H1 (cell line): ENCODE measurements at regions not wholly inside any gene's neighbourhood (a gene's known extent, or its start where the extent isn't known, plus 50 kb on each side); places are given as distances from the start of the nearest gene placed in this dataset.

Experiments used
- CTCF ChIA-PET: fragments of 300-600 bp; sonication (Branson Sonifier 250); formaldehyde crosslinking; loops from one replicate; lab custom pipeline; 2021; ENCODE audit not compliant: partially characterized antibody; lab: Charles Lee
- POLR2A ChIA-PET: fragments of 300-600 bp; sonication (Branson Sonifier 250); formaldehyde crosslinking; loops from one replicate; lab custom pipeline; 2021; ENCODE audit warnings: inconsistent platforms; ENCODE audit not compliant: partially characterized antibody; lab: Charles Lee
- DNase-seq, 2 experiments: peaks; one replicate each; pipeline versions ENCODE4 v3.0.0 to v3.0.0-alpha.2; 2010 to 2022; ENCODE audit warnings: low spot score in 2 of 2, low read depth in 1 of 2, mixed read lengths in 1 of 2
- FAIRE-seq: peaks from 2 replicates; lab custom pipeline; 2011; peaks lifted over from hg19 to GRCh38; lab: Jason Lieb, UNC
- H2AFZ ChIP-seq: 2 replicates; pipeline ENCODE4 v1.8.1; 2012; ENCODE audit warnings: low read length, inconsistent platforms
- H2AK5ac ChIP-seq: 2 replicates; pipeline ENCODE4 v1.6.1; 2013; ENCODE audit warnings: low read depth, low read length
- H2BK120ac ChIP-seq: replicated peaks from 2 replicates; pipeline ENCODE3; 2013; ENCODE audit warnings: low read depth, low read length, inconsistent platforms
- H2BK12ac ChIP-seq: 2 replicates; pipeline ENCODE4 v1.6.1; 2013; ENCODE audit warnings: low read depth, low read length
- H2BK15ac ChIP-seq: 2 replicates; pipeline ENCODE4 v1.6.1; 2013; ENCODE audit warnings: low read length
- H2BK20ac ChIP-seq: 2 replicates; pipeline ENCODE4 v1.6.1; 2013; ENCODE audit warnings: low read length
- H2BK5ac ChIP-seq: 2 replicates; pipeline ENCODE4 v1.6.1; 2013; ENCODE audit warnings: low read depth, low read length
- H3K14ac ChIP-seq: 2 replicates; pipeline ENCODE4 v1.6.1; 2013; ENCODE audit warnings: inconsistent platforms; ENCODE audit not compliant: insufficient read length
- H3K18ac ChIP-seq: 2 replicates; pipeline ENCODE4 v1.6.1; 2013; ENCODE audit warnings: low read length; ENCODE audit errors: extremely low read depth
- H3K23ac ChIP-seq: 2 replicates; pipeline ENCODE4 v1.6.1; 2013; ENCODE audit warnings: inconsistent platforms; ENCODE audit not compliant: insufficient read length
- H3K23me2 ChIP-seq: 2 replicates; pipeline ENCODE4 v1.6.1; 2013; ENCODE audit warnings: low read depth, low read length
- H3K27ac ChIP-seq: 2 replicates; pipeline ENCODE4 v1.6.1; 2011; ENCODE audit warnings: low read depth, low read length, inconsistent platforms
- H3K27me3 ChIP-seq, 4 experiments: replicated peaks in 1 of 4; 1 replicate in 1 of 4; 2 replicates in 3 of 4; pipeline versions ENCODE4 v1.6.1 to v1.8.1; 2011 to 2013; ENCODE audit warnings: low read length in 3 of 4, mild to moderate bottlenecking in 3 of 4, inconsistent platforms in 2 of 4, mixed read lengths in 2 of 4, moderate library complexity in 1 of 4; ENCODE audit not compliant: control insufficient read depth in 3 of 4, insufficient read depth in 3 of 4; ENCODE audit errors: extremely low read depth in 1 of 4
- H3K36me3 ChIP-seq, 4 experiments: 2 replicates each; pipeline versions ENCODE4 v1.6.1 to v1.8.1; 2011 to 2013; ENCODE audit warnings: mild to moderate bottlenecking in 4 of 4, low read length in 3 of 4, moderate library complexity in 2 of 4, control low read depth in 1 of 4, inconsistent platforms in 1 of 4; ENCODE audit not compliant: insufficient read depth in 4 of 4, control insufficient read depth in 2 of 4
- H3K4ac ChIP-seq: replicated peaks from 2 replicates; pipeline ENCODE3; 2013; ENCODE audit warnings: low read length, low read depth, mixed read lengths, inconsistent platforms; ENCODE audit not compliant: insufficient read length
- H3K4me1 ChIP-seq, 4 experiments: replicated peaks in 1 of 4; 1 replicate in 1 of 4; 2 replicates in 3 of 4; pipeline versions ENCODE4 v1.6.1 to v1.8.1; 2011 to 2013; ENCODE audit warnings: low read length in 3 of 4, inconsistent platforms in 2 of 4, mixed read lengths in 1 of 4; ENCODE audit not compliant: insufficient read depth in 4 of 4, control insufficient read depth in 3 of 4
- H3K4me2 ChIP-seq, 2 experiments: 2 replicates each; pipeline versions ENCODE4 v1.6.1 to v1.8.1; 2011 to 2013; ENCODE audit warnings: low read depth in 2 of 2, low read length in 2 of 2, control low read depth in 1 of 2, inconsistent platforms in 1 of 2, mild to moderate bottlenecking in 1 of 2; ENCODE audit not compliant: insufficient read depth in 1 of 2
- H3K4me3 ChIP-seq, 4 experiments: fragments of 200-600, 300-600 bp in 1 of 4; sonication (generic), shearing (Covaris generic), sonication (Bioruptor Twin) in 1 of 4; 2 replicates each; pipeline versions ENCODE4 v1.5.1 to v1.8.1; 2011 to 2016; ENCODE audit warnings: low read length in 4 of 4, low read depth in 3 of 4, control low read depth in 2 of 4, inconsistent platforms in 2 of 4, mild to moderate bottlenecking in 2 of 4, mixed read lengths in 1 of 4, moderate library complexity in 1 of 4; ENCODE audit not compliant: insufficient read depth in 2 of 4; ENCODE audit errors: extremely low read depth in 1 of 4
- H3K56ac ChIP-seq: replicated peaks from 2 replicates; pipeline ENCODE3; 2013; ENCODE audit warnings: low read depth, mild to moderate bottlenecking, mixed read lengths, low read length, inconsistent platforms; ENCODE audit not compliant: insufficient read length
- H3K79me1 ChIP-seq: 2 replicates; pipeline ENCODE4 v1.6.1; 2013; ENCODE audit warnings: low read depth, low read length, control low read depth
- H3K79me2 ChIP-seq, 2 experiments: 2 replicates each; pipeline versions ENCODE4 v1.6.1 to v1.8.1; 2012 to 2013; ENCODE audit warnings: low read length in 2 of 2, mild to moderate bottlenecking in 2 of 2, inconsistent platforms in 1 of 2; ENCODE audit not compliant: insufficient read depth in 2 of 2, control insufficient read depth in 1 of 2
- H3K9ac ChIP-seq, 4 experiments: replicated peaks in 1 of 4; 1 replicate in 1 of 4; 2 replicates in 3 of 4; pipeline versions ENCODE4 v1.6.1 to v1.8.1; 2011 to 2013; ENCODE audit warnings: low read depth in 3 of 4, low read length in 3 of 4, control low read depth in 2 of 4, mild to moderate bottlenecking in 2 of 4, moderate library complexity in 2 of 4, inconsistent platforms in 1 of 4; ENCODE audit errors: extremely low read depth in 1 of 4
- H3K9me3 ChIP-seq, 2 experiments: 2 replicates each; pipeline versions ENCODE4 v1.6.1 to v1.8.1; 2012 to 2013; ENCODE audit warnings: mild to moderate bottlenecking in 2 of 2, moderate library complexity in 2 of 2, control low read depth in 1 of 2, inconsistent platforms in 1 of 2, low read depth in 1 of 2, low read length in 1 of 2, mixed read lengths in 1 of 2; ENCODE audit not compliant: insufficient read depth in 2 of 2
- H4K20me1 ChIP-seq, 2 experiments: replicated peaks in 1 of 2; 2 replicates each; pipeline versions ENCODE3 to v1.8.1; 2011 to 2013; ENCODE audit warnings: inconsistent platforms in 2 of 2, low read length in 2 of 2, mild to moderate bottlenecking in 1 of 2; ENCODE audit not compliant: insufficient read depth in 2 of 2, control insufficient read depth in 1 of 2
- H4K5ac ChIP-seq: 2 replicates; pipeline ENCODE4 v1.6.1; 2013; ENCODE audit warnings: low read length, low read depth, mixed read lengths, inconsistent platforms; ENCODE audit not compliant: insufficient read length
- H4K8ac ChIP-seq: 2 replicates; pipeline ENCODE4 v1.8.0; 2013; ENCODE audit warnings: mild to moderate bottlenecking, moderate library complexity, low read length, inconsistent platforms; ENCODE audit not compliant: insufficient read depth; ENCODE audit errors: extremely low read depth
- H4K91ac ChIP-seq: replicated peaks from 2 replicates; pipeline ENCODE3; 2013; ENCODE audit warnings: low read length, mixed read lengths, inconsistent platforms; ENCODE audit not compliant: insufficient read length
- BACH1 ChIP-seq: IDR thresholded peaks from 2 replicates; pipeline ENCODE4 v1.6.1; 2012; ENCODE audit warnings: low read length, improper control_type of control experiment
- BCL11A ChIP-seq, 2 experiments: IDR thresholded peaks; one replicate each; pipeline ENCODE4 v1.6.1; 2011; ENCODE audit warnings: low read depth in 2 of 2, low read length in 2 of 2, mild to moderate bottlenecking in 2 of 2
- CBX8 ChIP-seq: fragments of 300-800, 300-1000 bp; sonication (generic); IDR thresholded peaks from 2 replicates; pipeline ENCODE4 v1.7.1; 2016; ENCODE audit warnings: low read depth, low read length, borderline replicate concordance
- CREB1 ChIP-seq: IDR thresholded peaks from 2 replicates; pipeline ENCODE4 v1.6.1; 2012; ENCODE audit warnings: inconsistent platforms
- CTCF ChIP-seq, 3 experiments: IDR thresholded peaks; 1 replicate in 2 of 3; 2 replicates in 1 of 3; pipeline versions ENCODE4 v1.5.1 to v1.6.1; 2011; ENCODE audit warnings: low read length in 3 of 3, mild to moderate bottlenecking in 3 of 3, inconsistent platforms in 2 of 3, low read depth in 1 of 3, moderate library complexity in 1 of 3; ENCODE audit not compliant: insufficient read depth in 1 of 3; ENCODE audit errors: control extremely low read depth in 1 of 3
- MAX ChIP-seq: IDR thresholded peaks from 2 replicates; pipeline ENCODE4 v1.6.1; 2012; ENCODE audit warnings: inconsistent platforms
- NRF1 ChIP-seq: IDR thresholded peaks from 2 replicates; pipeline ENCODE4 v1.6.1; 2011; ENCODE audit warnings: mild to moderate bottlenecking, low read depth, low read length, improper control_type of control experiment
- POLR2A ChIP-seq, 2 experiments: IDR thresholded peaks; 1 replicate in 1 of 2; 2 replicates in 1 of 2; pipeline ENCODE4 v1.6.1; 2011; ENCODE audit warnings: low read depth in 2 of 2, low read length in 2 of 2, mild to moderate bottlenecking in 2 of 2; ENCODE audit errors: control extremely low read depth in 1 of 2
- SIX5 ChIP-seq: IDR thresholded peaks from 2 replicates; pipeline ENCODE4 v1.6.1; 2011; ENCODE audit warnings: mild to moderate bottlenecking, low read depth, low read length
- TBP ChIP-seq: IDR thresholded peaks from 2 replicates; pipeline ENCODE4 v1.6.1; 2011; ENCODE audit warnings: low read depth, low read length, improper control_type of control experiment
- TEAD4 ChIP-seq: IDR thresholded peaks from 2 replicates; pipeline ENCODE4 v1.6.1; 2012; ENCODE audit warnings: low read depth, low read length, inconsistent platforms, mixed read lengths
- YY1 ChIP-seq: IDR thresholded peaks from 2 replicates; pipeline ENCODE4 v1.6.1; 2011; ENCODE audit warnings: low read depth, mild to moderate bottlenecking, low read length

DNA sequence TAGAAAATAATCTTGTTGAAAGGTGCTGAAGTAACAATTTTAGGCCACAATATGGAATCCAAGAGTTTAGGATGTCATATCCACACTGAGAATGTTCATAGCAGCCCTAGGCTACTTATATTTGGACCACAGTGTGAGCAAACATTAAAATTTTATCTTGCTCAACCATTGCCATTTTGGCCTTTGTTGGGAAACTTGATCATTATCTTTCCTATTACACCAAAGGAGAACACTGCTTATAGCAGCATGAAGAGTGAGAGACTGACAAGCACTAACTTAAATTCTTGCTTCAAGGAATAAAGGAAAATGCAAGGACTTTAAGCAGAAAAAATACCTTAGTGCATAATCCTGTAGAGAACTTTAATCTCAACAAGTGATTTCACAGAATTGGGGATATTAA, 86.3 kb upstream of the LRRTM4 start:
- TF ChIP-seq CREB1 (no peak), NRF1 (no peak), MAX (no peak), POLR2A (IDR thresholded peaks at IDR 0.05; ENCODE audit: control extremely low read depth in 1 of 2, low read depth in 2 of 2, low read length in 2 of 2) (no peak), BACH1 (no peak), CTCF (IDR thresholded peaks at IDR 0.05; ENCODE audit: control extremely low read depth in 1 of 3, insufficient read depth in 1 of 3, low read depth in 1 of 3, low read length in 3 of 3) (no peak), TEAD4 (no peak), TBP (no peak), CBX8 (no peak), BCL11A (IDR thresholded peaks at IDR 0.05; ENCODE audit: low read depth in 2 of 2, low read length in 2 of 2) (no peak), SIX5 (no peak), YY1 (no peak)

More for the DNA sequence above, 86.3 kb upstream of the LRRTM4 start:
- DNase-seq (no peak), FAIRE-seq (no peak)
- Histone ChIP-seq H3K14ac (no peak overlapping the region), H3K23ac (no peak overlapping the region), H2AK5ac (no peak overlapping the region), H3K36me3 (no peaks in the 10 kb centered on the region), H4K8ac (no peak overlapping the region), H3K79me1 (no peaks in the 10 kb centered on the region), H2BK20ac (no peak overlapping the region), H3K4me1 (no peaks in the 10 kb centered on the region), H2AFZ (no peak overlapping the region), H3K4ac (no peak overlapping the region), H2BK5ac (no peak overlapping the region), H3K18ac (no peak overlapping the region), H3K9me3 (no peaks in the 10 kb centered on the region), H2BK120ac (no peak overlapping the region), H4K20me1 (no peaks in the 10 kb centered on the region), H3K9ac (no peak overlapping the region), H3K56ac (no peak overlapping the region), H3K23me2 (peaks cover 2% of the 10 kb centered on the region; the same call in 1 of the 2 replicates), H2BK12ac (no peak overlapping the region), H4K91ac (no peak overlapping the region), H3K27me3 (no peaks in the 10 kb centered on the region), H3K79me2 (no peaks in the 10 kb centered on the region), H3K4me3 (no peak overlapping the region), H4K5ac (no peak overlapping the region), H3K4me2 (no peak overlapping the region), H3K27ac (no peak overlapping the region), H2BK15ac (no peak overlapping the region)
- ChIA-PET POLR2A (no interaction called here), CTCF (no interaction called here)
